ENCODE measurements at regions not wholly inside any gene's neighbourhood (a gene's known extent, or its start where the extent isn't known, plus 50 kb on each side); places are given as distances from the start of the nearest gene placed in this dataset.

DNA sequence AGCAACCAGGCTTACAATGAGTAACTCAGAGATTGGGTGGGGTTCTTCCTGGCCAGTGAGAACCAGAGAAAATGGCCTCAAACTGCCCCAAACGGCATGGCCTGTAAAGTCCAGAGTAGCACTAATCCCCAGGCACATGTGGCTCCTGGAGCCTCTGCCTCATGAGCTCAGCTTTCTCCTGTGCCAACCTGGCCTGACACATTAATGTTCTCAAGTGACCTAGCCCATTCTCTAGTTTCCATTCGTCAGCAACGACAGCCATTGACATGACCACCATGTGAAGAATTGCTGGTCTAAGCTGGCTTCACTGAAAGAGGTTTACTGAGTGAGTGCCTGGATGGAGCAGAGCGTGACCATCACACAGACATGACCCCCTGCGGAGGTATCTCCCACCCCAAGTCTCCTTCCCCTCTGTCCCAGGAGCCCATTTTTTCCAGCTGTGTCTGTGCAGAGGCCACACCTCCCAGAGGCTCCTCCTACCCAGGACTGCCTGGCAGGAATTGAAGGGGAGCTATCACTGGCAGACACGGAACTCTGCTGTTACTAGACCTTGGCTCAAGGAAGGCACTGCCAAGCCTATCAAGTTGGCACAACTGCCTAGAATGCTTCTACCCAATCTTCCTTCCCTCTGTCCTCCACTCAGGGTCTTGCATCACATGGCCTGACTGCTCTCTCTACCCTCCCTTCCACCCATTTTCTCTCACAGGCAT lies 59.0 kb upstream of the BOD1 start:
- TF ChIP-seq EGR1 (IDR thresholded peaks at IDR 0.05) (no peak), TAF1 (IDR thresholded peaks at IDR 0.05; ENCODE audit: low read depth) (no peak), EP300 (IDR thresholded peaks at IDR 0.05; ENCODE audit: borderline replicate concordance) (no peak)
